Epithelial cell of esophagus (primary cell): ENCODE measurements at regions not wholly inside any gene's neighbourhood (a gene's known extent, or its start where the extent isn't known, plus 50 kb on each side); places are given as distances from the start of the nearest gene placed in this dataset.

Experiments used
- DNase-seq: peaks from one replicate; pipeline ENCODE4 v3.0.0; 2010; ENCODE audit warnings: low read depth
- H3K4me3 ChIP-seq: 2 replicates; pipeline ENCODE4 v1.5.1; 2011; ENCODE audit warnings: mild to moderate bottlenecking, low read length, control low read depth
- CTCF ChIP-seq: IDR thresholded peaks from 2 replicates; pipeline ENCODE4 v1.5.1; 2011; ENCODE audit warnings: low read depth, mild to moderate bottlenecking, low read length, control low read depth, inconsistent platforms; ENCODE audit not compliant: insufficient read depth; ENCODE audit errors: missing control alignments

- no peak for DNase-seq
- H3K4me3 ChIP-seq, result no peak overlapping the region
- no peak for TF ChIP-seq CTCF
Observed at GRCh38 chr19:30313353-30313750, 58.8 kb upstream of the ZNF536 start.

GRCh38 chr19:30314056-30314804 is 58.0 kb upstream of the ZNF536 start:
- TF ChIP-seq CTCF, result no peak
- no peak overlapping the region for H3K4me3 ChIP-seq
- DNase-seq, result no peak

GRCh38 chr19:30314805-30315155 is 57.4 kb upstream of the ZNF536 start:
- H3K4me3 ChIP-seq, result no peak overlapping the region
- no peak for DNase-seq
- no peak for TF ChIP-seq CTCF

GRCh38 chr19:30315159-30315558 is 57.0 kb upstream of the ZNF536 start:
- no peak overlapping the region for H3K4me3 ChIP-seq
- no peak for DNase-seq
- TF ChIP-seq CTCF, result no peak

GRCh38 chr19:30316000-30316491 is 56.1 kb upstream of the ZNF536 start:
- TF ChIP-seq CTCF, result no peak
- no peak for DNase-seq

GRCh38 chr19:30316560-30317106 is 55.6 kb upstream of the ZNF536 start:
- H3K4me3 ChIP-seq, result no peak overlapping the region
- no peak for DNase-seq
- TF ChIP-seq CTCF, result no peak

More at GRCh38 chr19:30316000-30316491, 56.1 kb upstream of the ZNF536 start:
- no peak overlapping the region for H3K4me3 ChIP-seq

- H3K4me3 ChIP-seq, result no peak overlapping the region
- DNase-seq, result no peak
- no peak for TF ChIP-seq CTCF
Observed at GRCh38 chr19:30317403-30317802, 54.8 kb upstream of the ZNF536 start.
